ENCODE measurements at regions not wholly inside any gene's neighbourhood (a gene's known extent, or its start where the extent isn't known, plus 50 kb on each side); places are given as distances from the start of the nearest gene placed in this dataset.
A peak's percentile ranks its signal among the peaks of the same experiment; 100 is the strongest.

DNA sequence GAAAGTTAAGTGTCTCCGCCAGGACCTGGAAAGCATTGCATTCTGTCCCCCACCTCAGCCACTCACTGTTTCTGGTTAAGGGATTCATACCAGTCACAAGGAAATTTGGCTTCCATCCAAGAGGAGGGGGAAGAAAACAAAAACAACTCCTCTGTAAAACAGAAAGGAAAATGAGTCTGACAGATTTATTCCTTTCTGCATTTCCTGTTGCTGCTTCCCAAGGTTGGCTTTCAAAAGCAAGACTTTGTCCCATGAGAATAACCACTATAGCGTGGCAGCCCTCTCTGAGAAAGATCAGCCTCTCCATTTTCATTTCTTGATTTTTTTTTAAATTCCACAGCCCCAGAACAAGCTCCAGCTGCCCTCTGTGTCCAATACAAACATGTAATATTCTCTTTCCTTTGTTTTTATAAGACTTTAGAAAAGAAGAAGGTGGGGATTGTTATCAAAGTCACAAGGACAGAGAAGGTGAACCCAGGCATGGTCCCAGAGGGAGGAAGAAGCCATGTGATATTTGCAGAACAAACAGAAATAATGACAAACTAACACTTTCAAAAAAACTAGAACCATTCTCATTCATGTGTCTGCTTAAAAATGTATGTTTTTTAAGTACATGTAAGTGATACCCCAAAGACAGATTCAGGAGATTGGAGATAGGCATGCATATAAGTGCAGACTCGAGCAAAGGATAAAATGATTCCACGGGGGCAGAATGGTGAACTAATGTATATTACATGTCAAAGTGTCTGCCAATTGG, 90.7 kb upstream of the DCLK2 start:
- no peak overlapping the region for H3K27ac ChIP-seq (ENCODE audit: low read length)
- no peaks in the 10 kb centered on the region for H3K9me3 ChIP-seq (ENCODE audit: control insufficient read depth, low read length)
- intact Hi-C loops (cut with DNase I) = no loop called here
- H3K4me3 ChIP-seq (ENCODE audit: low read length) = no peak overlapping the region
- ATAC-seq (no peak), DNase-seq (no peak)
- peaks cover 2% of the 10 kb centered on the region for H3K4me1 ChIP-seq (ENCODE audit: control insufficient read depth, insufficient read depth, low read length)
- WGBS = 48% methylated on average over 4 of the region's 4 CpGs
- no peaks in the 10 kb centered on the region for H3K27me3 ChIP-seq (ENCODE audit: control insufficient read depth, insufficient read depth)

GRCh38 chr4:149988087-149988410, 90.2 kb upstream of the DCLK2 start:
- Histone ChIP-seq H3K27ac (ENCODE audit: low read length) (no peak overlapping the region), H3K4me1 (ENCODE audit: control insufficient read depth, insufficient read depth, low read length) (peaks cover 2% of the 10 kb centered on the region), H3K9me3 (ENCODE audit: control insufficient read depth, low read length) (no peaks in the 10 kb centered on the region), H3K4me3 (ENCODE audit: low read length) (no peak overlapping the region), H3K27me3 (ENCODE audit: control insufficient read depth, insufficient read depth) (no peaks in the 10 kb centered on the region)
- 63% methylated on average over 1 of the region's 1 CpG for WGBS
- intact Hi-C loops (cut with DNase I) = no loop called here
- DNase-seq = no peak
- ATAC-seq = no peak

DNA sequence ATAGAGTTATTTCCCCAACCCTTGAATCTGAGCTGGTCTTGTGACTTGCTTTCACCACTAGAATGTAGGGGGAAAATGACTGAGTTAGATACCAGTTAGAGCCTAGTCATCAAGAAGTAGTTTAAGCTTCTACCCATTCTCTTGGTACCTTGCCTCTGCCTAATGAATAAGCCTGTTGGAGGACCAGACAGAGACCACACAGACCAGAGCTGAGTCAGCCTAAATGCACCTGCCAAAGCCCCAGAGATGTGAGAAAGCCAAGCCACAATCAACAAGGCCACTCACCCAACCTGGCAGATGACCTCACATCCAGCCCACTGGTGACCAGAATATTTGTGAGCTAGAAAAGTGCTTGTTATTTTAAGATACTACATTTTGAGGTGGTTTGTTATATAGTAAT, 85.2 kb upstream of the DCLK2 start:
- Histone ChIP-seq H3K4me1 (ENCODE audit: control insufficient read depth, insufficient read depth, low read length) (no peaks in the 10 kb centered on the region), H3K9me3 (ENCODE audit: control insufficient read depth, low read length) (no peaks in the 10 kb centered on the region), H3K27me3 (ENCODE audit: control insufficient read depth, insufficient read depth) (no peaks in the 10 kb centered on the region), H3K4me3 (ENCODE audit: low read length) (no peak overlapping the region), H3K27ac (ENCODE audit: low read length) (no peak overlapping the region)
- intact Hi-C loops (cut with DNase I) = no loop called here
- DNase-seq (no peak), ATAC-seq (no peak)

DNA sequence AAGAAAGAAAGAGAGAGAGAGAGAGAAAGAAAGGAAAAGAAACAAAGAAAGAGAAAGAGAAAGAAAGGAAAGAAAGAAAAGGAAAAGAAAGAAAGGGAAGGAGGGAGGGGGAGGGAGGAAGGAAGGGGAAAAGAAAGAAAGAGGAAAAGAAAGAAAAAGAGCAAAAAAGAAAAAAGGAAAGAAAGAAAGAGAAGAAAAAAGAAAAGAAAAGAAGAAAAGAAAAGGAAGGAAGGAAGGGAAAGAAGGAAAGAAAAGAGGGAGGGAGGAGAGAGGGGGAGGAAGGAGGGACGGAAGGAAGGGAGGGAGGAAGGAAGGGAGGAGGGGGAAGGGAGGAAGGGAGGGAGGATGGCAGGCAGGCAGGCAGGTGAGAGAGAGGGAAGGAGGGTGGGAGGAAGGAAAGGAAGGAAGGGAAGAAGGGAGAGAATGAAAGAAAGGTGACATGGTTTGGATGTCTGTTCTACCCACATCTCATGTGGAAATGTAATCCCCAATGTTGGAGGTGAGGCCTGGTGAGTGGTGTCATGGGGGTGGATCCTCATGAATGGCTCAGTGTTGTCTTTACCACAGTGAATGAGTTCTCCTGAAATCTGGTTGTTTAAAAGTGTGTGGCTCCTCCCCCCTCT, 83.0 kb upstream of the DCLK2 start:
- no peak overlapping the region for H3K27ac ChIP-seq (ENCODE audit: low read length)
- H3K9me3 ChIP-seq (ENCODE audit: control insufficient read depth, low read length) = no peaks in the 10 kb centered on the region
- no peaks in the 10 kb centered on the region for H3K4me1 ChIP-seq (ENCODE audit: control insufficient read depth, insufficient read depth, low read length)
- DNase-seq (no peak), ATAC-seq (no peak)
- 68% methylated on average over 1 of the region's 1 CpG for WGBS
- H3K4me3 ChIP-seq (ENCODE audit: low read length) = no peak overlapping the region
- H3K27me3 ChIP-seq (ENCODE audit: control insufficient read depth, insufficient read depth) = no peaks in the 10 kb centered on the region
- intact Hi-C loops (cut with DNase I) = loop anchor here in 1 of 4 donors (5.0 kb wide), 1 partner anchor 247 kb away; no protein-coding TSS in a partner anchor

- ATAC-seq (peak in 1 of 2 donors; percentile 48), DNase-seq (no peak)
- no peak overlapping the region for H3K27ac ChIP-seq (ENCODE audit: low read length)
- no peaks in the 10 kb centered on the region for H3K27me3 ChIP-seq (ENCODE audit: control insufficient read depth, insufficient read depth)
- intact Hi-C loops (cut with DNase I) = loop anchor here in 1 of 4 donors (5.0 kb wide), 1 partner anchor 244 kb away; no protein-coding TSS in a partner anchor
- no peaks in the 10 kb centered on the region for H3K4me1 ChIP-seq (ENCODE audit: control insufficient read depth, insufficient read depth, low read length)
- no peaks in the 10 kb centered on the region for H3K9me3 ChIP-seq (ENCODE audit: control insufficient read depth, low read length)
- H3K4me3 ChIP-seq (ENCODE audit: low read length) = no peak overlapping the region
- 43% methylated on average over 4 of the region's 4 CpGs for WGBS
These were observed 80.3 kb upstream of the DCLK2 start for GRCh38 chr4:149997881-149998421.

DNA sequence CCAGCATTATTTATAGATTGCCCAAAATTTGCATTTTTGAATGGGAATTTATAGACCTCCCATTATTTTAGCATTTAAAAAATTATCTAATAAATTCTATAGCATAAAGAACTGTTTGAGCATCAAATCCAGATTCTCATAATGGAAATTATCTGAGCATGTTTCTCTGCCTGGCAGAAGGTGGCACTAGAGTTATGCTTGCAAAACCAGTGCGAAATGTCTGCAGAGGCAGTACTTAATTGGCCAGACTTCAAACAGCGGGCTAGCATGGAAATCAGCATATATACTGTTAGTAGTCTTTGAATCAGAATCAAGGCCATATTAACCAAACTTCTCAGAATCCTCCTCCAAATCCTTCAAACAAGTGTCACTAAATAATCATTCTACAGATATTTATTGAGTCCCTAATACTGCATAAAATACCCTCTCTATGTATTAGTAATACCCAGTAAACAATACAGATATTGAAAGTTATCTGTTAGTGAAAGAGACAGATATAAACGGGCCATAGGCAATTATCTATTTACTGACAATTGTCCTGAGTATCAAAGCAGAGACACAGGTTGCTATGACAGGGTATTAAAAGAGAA, 78.7 kb upstream of the DCLK2 start:
- WGBS = 10% methylated on average over 3 of the region's 3 CpGs
- no peaks in the 10 kb centered on the region for H3K27me3 ChIP-seq (ENCODE audit: control insufficient read depth, insufficient read depth)
- DNase-seq (no peak), ATAC-seq (peak; percentile 54 to 66)
- no peaks in the 10 kb centered on the region for H3K9me3 ChIP-seq (ENCODE audit: control insufficient read depth, low read length)
- no peak overlapping the region for H3K27ac ChIP-seq (ENCODE audit: low read length)
- intact Hi-C loops (cut with DNase I) = loop anchor here in 3 of 4 donors (5.0 to 10.0 kb wide), 3 partner anchors 228 to 245 kb away; no protein-coding TSS in a partner anchor
- H3K4me1 ChIP-seq (ENCODE audit: control insufficient read depth, insufficient read depth, low read length) = no peaks in the 10 kb centered on the region
- no peak overlapping the region for H3K4me3 ChIP-seq (ENCODE audit: low read length)

- Histone ChIP-seq H3K27me3 (ENCODE audit: control insufficient read depth, insufficient read depth) (no peaks in the 10 kb centered on the region), H3K4me3 (ENCODE audit: low read length) (no peak overlapping the region), H3K9me3 (ENCODE audit: control insufficient read depth, low read length) (no peaks in the 10 kb centered on the region), H3K4me1 (ENCODE audit: control insufficient read depth, insufficient read depth, low read length) (peaks cover 3% of the 10 kb centered on the region), H3K27ac (ENCODE audit: low read length) (no peak overlapping the region)
- ATAC-seq (no peak), DNase-seq (no peak)
- WGBS = 87% methylated on average over 5 of the region's 5 CpGs
- intact Hi-C loops (cut with DNase I) = loop anchor here in 2 of 4 donors (5.0 to 10.0 kb wide), 2 partner anchors 225 to 243 kb away; no protein-coding TSS in a partner anchor
These were observed 76.4 kb upstream of the DCLK2 start for GRCh38 chr4:150001815-150002214.

DNA sequence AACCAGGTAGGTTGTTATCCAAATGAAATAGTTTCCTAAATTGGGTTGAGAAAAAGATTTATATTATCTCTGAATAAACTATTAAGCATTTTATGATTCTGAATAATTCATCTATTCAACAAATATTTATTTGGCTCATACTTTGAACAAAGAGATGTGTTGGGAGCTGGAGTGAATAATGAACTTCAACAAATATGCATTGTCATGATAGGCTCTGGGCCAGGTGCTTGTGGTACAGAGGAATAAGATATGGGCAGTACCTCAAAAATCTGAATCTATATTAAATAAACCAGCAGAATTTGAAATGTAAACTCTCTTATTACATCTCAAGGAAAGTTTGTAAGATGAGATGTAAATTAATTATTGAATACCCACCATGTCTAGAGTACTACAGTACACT, 75.7 kb upstream of the DCLK2 start:
- ATAC-seq (no peak), DNase-seq (no peak)
- H3K9me3 ChIP-seq (ENCODE audit: control insufficient read depth, low read length) = no peaks in the 10 kb centered on the region
- H3K27ac ChIP-seq (ENCODE audit: low read length) = no peak overlapping the region
- no peaks in the 10 kb centered on the region for H3K27me3 ChIP-seq (ENCODE audit: control insufficient read depth, insufficient read depth)
- H3K4me3 ChIP-seq (ENCODE audit: low read length) = no peak overlapping the region
- intact Hi-C loops (cut with DNase I) = loop anchor here in 2 of 4 donors (5.0 to 10.0 kb wide), 2 partner anchors 225 to 242 kb away; no protein-coding TSS in a partner anchor
- H3K4me1 ChIP-seq (ENCODE audit: control insufficient read depth, insufficient read depth, low read length) = peaks cover 3% of the 10 kb centered on the region

GRCh38 chr4:150004481-150004880, 73.8 kb upstream of the DCLK2 start:
- peaks cover 3% of the 10 kb centered on the region for H3K4me1 ChIP-seq (ENCODE audit: control insufficient read depth, insufficient read depth, low read length)
- no peak overlapping the region for H3K27ac ChIP-seq (ENCODE audit: low read length)
- DNase-seq (no peak), ATAC-seq (peak; percentile 57 to 66)
- no peaks in the 10 kb centered on the region for H3K9me3 ChIP-seq (ENCODE audit: control insufficient read depth, low read length)
- H3K27me3 ChIP-seq (ENCODE audit: control insufficient read depth, insufficient read depth) = no peaks in the 10 kb centered on the region
- no peak overlapping the region for H3K4me3 ChIP-seq (ENCODE audit: low read length)
- intact Hi-C loops (cut with DNase I) = loop anchor here in 2 of 4 donors (5.0 to 10.0 kb wide), 2 partner anchors 223 to 240 kb away; no protein-coding TSS in a partner anchor
- WGBS = 14% methylated on average over 1 of the region's 1 CpG

- Histone ChIP-seq H3K4me3 (ENCODE audit: low read length) (no peak overlapping the region), H3K9me3 (ENCODE audit: control insufficient read depth, low read length) (no peaks in the 10 kb centered on the region), H3K27ac (ENCODE audit: low read length) (no peak overlapping the region), H3K27me3 (ENCODE audit: control insufficient read depth, insufficient read depth) (no peaks in the 10 kb centered on the region), H3K4me1 (ENCODE audit: control insufficient read depth, insufficient read depth, low read length) (peaks cover 3% of the 10 kb centered on the region)
- WGBS = 85% methylated on average over 3 of the region's 3 CpGs
- DNase-seq (no peak), ATAC-seq (no peak)
- intact Hi-C loops (cut with DNase I) = loop anchor here in 1 of 4 donors (10.0 kb wide), 1 partner anchor 239 kb away; no protein-coding TSS in a partner anchor
These were observed 72.7 kb upstream of the DCLK2 start for GRCh38 chr4:150005537-150005936.

DNA sequence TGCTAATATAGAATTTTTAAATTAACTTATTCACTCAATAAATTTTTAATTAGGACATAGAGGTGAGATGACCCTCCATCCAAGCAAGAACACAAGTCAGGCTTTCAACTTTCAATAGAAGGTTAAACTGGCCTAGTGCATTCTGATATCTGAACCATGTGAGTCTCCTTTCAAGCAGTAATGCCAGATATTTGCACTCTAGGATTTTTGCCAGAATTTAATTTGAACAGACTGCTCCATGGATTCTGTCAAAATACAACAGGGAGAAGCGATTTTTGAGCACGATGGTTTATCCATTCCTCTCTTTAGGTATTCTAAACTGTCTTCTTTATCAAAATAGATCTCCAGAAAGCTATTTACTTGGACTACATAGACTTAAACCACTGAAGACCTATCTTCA, 72.0 kb upstream of the DCLK2 start:
- H3K9me3 ChIP-seq (ENCODE audit: control insufficient read depth, low read length) = no peaks in the 10 kb centered on the region
- DNase-seq (no peak), ATAC-seq (no peak)
- 43% methylated on average over 2 of the region's 2 CpGs for WGBS
- no peaks in the 10 kb centered on the region for H3K27me3 ChIP-seq (ENCODE audit: control insufficient read depth, insufficient read depth)
- intact Hi-C loops (cut with DNase I) = loop anchor here in 1 of 4 donors (10.0 kb wide), 1 partner anchor 239 kb away; no protein-coding TSS in a partner anchor
- no peak overlapping the region for H3K27ac ChIP-seq (ENCODE audit: low read length)
- peaks cover 3% of the 10 kb centered on the region for H3K4me1 ChIP-seq (ENCODE audit: control insufficient read depth, insufficient read depth, low read length)
- H3K4me3 ChIP-seq (ENCODE audit: low read length) = no peak overlapping the region

All from right cardiac atrium (tissue), 5 donors.